Embryonic facial prominence (tissue), 1 donor: ENCODE measurements at regions not wholly inside any gene's neighbourhood (a gene's known extent, or its start where the extent isn't known, plus 50 kb on each side); places are given as distances from the start of the nearest gene placed in this dataset.
"Not testable (repeated sequence)": the region's sequence is repeated elsewhere in the genome, so short reads cannot be mapped to it uniquely, and the experiment has no call there.

ENCODE experiments used
- DNase-seq: peaks from one replicate; pipeline ENCODE4 v3.0.0-alpha.2; 2016; ENCODE audit errors: extremely low spot score

DNA sequence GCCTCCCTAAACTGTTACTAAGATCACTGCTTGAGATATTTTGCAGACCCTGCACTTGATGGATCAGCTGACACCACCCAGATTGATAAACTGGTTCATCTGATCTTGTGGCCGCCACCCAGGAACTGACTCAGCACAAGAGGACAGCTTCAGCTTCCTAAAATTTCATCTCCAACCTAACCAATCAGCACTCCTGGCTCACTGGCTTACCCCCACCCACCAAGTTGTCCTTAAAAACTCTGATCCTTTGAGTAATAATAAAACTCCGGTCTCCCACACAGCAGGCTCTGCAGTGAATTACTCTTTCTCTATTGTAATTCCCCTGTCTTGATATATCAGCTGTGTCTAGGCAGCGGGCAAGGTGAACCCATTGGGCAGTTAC is 174.8 kb downstream of the UTP18 start:
- no peak for DNase-seq

DNA sequence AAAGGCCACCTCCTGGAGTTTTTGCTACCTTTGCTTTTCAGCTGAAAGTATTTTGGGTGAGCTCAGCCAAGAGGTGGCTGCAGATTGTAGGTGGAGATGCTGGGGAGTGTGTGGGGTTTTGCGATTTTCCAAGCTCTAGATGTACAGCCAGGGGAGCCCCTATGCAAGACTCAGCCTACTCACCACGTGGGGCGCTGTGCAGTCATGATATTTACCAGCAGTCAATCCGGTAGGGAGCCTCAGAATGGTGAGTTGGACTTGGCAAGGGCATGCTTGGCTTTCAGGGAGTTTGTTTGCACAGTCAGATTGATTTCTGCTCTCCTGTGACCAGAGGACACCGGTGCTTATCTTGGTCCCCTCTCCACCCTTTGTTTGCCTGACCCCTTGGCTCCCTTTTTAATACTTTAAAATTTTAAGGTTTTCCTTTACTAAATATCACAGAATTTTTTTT is 175.3 kb downstream of the UTP18 start:
- no peak for DNase-seq

DNA sequence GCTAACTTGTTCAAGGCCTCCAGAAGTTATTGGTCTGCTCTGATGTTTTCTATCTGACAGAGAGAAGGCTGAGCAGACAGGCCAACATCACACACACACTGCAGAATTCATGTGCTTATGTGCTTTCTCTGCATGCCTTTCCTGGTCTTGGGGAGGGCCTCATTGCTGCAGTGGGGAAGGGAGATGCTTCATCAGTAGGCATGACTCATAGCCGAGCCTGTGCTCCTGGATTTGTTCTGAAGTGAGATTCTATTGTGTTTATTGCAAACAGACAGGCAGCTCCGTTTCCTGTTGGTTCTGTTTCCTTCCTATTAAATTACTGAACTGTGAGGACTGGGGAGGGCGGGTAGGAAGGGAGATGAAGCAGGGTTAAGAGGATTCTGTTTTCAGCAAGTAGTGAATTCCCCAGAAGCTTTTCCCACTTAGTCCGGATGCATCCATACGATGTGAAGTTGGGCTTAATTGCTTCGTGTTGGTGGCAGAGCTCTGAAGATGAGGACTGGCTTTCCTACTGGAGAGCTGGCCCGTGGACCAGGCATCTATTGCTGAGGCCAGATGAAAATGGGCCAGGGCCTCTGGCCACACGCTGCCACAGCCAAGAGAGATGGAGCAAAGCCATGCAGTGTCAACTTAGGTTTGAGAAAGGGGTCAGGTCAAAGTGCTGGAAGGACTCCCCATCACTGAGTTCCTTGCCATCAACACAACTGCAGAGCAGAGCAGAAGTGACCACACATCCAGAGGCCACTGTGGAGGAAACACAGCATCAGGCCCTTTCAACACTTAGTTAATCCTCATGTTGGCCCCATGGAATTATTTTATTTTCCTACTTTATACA is 179.3 kb downstream of the UTP18 start:
- no peak for DNase-seq

DNA sequence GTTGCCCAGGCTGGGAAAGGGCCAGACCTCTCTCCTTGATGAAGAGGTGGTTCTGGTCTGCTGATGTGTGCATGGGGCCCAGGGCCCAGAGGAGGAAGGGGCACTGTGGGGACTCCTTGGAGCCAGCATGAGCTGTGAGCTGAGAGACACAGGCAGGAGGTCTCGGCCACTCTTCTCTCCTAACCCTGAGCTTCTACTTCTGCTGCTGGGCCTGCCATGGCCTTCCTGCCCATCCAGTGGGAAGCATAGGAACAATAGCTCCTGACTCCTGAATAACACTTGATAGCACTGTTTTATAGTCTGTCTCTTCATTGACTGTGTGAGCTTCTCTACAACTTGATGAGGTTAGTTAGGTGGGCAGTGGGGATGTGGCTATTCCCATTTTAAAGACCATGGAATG is 181.1 kb downstream of the UTP18 start:
- DNase-seq: no peak

DNA sequence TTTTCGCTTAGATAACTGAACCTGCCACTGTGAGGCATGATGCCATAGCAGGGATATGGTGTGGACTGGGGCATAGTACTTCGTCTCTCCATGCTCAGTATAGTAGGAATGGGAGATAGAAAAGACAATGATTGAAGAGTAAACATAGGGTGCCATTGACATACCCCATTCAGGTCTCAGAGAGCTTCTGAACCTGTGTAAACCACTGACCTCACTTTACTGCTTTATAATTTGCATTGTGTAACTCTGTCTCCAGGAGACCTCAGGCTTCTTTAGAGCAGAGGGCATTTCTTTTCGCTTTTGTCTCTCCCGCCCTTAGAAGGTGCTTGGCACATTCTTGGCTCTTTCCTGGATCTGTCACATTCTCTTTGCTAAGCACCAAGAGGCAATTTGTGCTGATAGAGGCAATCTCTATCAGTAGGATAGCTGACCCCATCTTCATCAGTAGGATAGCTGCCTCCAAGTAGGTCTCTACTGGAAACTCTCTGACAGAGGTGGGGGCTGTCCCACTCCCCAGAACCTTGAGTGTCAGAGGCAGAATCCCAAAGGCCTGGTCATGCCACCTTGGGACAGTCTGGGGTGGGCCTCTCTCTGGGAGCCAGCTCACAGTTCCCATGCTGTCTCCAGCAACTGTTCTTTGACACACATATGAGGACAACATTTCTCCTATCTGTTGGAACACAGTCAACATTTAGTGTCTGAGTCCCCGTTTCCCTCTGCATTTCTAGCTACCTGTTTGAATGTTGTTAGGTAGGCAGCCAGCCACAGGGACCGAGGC is 181.9 kb downstream of the UTP18 start:
- no peak for DNase-seq

DNA sequence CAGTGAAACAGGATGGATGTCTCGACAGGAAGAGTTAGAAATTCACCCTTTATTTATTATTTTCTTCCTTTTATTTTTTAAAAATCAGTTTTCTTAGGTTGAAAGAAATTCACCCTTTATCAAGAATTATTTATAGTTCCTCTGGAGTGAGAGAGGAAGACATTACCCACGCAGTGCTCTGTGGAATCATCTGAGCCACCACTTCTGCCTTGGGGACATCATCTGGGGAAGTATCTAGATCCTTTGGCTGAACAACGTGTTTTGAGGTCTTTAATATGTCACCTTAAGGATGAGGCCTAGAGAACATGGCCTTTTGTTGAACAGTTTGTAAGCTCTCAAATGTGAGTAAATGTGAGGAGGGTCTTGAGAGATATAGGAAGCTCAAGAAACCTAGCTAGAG is 183.3 kb downstream of the UTP18 start:
- DNase-seq: no peak

DNA sequence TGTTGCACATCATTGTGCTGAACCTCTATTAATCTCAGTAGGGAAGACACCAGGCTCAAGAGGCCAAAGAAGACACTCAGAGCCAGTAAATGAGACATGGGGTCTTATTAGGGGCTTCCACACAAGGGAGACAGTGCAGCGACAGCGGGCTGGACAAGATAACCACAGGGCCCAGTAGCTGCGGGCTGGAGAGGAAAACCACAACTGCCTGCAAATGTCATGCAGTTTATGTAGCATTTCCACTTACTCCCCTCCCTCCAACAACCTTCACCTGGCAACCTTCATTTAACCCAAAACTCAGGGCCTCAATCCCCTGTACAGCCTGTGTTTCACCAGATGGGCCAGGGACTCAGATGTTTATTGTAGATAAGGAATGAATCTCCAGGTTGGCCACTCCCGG is 185.6 kb downstream of the UTP18 start:
- DNase-seq: no peak

DNA sequence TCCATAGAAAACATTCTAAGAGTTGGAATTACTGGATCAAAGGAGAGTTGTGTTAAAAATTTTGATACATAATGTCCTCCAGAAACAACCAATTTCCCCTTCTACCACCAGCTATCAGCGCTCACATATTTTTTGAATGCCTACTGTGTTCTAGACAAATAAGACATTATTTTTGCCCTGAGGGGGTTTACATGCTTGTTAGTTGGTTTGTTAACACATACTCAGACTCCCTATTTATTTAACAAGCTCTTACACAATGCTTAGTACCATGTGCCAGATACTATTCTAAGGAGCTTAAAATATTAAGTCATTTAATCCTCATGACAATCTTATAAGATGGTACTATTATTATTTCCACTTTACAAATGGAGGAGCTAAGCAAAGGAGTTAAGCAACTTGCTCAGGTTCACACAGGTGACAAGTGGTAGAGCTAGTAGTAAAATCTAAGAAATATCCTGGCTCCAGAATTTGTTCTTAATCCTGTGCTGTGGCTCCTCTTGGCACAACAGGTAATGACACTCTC is 194.2 kb downstream of the UTP18 start:
- DNase-seq: no peak

DNA sequence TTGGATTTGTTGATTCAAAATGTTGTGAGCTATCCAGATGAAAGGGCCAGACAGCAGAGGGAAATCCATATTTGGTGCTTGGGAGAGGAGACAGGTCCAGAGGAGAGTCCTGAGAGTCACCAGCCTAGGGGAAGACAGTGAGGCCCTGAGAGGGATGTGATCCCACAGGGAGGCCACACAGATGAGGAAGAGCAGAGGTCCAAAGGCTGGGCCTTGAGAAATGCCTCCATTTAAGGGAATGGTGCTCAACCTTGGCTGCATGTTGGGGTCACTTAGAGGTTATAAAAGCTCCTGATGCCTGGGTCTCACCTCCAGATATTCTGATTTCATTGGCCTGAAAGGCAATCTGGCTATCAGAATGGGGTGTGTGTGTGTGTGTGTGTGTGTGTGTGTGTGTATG is 194.9 kb downstream of the UTP18 start:
- DNase-seq: no peak

DNA sequence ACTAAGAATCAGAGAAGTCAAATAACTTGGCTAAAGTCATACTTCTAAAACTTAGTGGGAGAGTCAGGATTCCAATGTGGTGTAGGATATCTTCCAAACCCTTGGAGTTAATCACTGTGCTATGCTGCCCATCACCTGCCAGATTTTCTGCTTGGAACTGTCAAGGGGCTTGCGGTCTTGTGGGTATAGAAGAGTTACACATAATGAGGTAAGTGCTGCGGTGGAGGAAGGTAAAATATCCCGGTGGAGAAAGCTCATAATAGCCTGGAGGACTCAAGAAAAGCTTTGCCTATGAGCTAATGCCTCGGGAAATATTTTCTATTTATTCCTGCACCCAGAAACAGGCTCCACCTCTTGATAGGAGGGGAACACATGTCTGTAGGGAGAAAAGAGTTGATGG is 195.6 kb downstream of the UTP18 start:
- no peak for DNase-seq

DNA sequence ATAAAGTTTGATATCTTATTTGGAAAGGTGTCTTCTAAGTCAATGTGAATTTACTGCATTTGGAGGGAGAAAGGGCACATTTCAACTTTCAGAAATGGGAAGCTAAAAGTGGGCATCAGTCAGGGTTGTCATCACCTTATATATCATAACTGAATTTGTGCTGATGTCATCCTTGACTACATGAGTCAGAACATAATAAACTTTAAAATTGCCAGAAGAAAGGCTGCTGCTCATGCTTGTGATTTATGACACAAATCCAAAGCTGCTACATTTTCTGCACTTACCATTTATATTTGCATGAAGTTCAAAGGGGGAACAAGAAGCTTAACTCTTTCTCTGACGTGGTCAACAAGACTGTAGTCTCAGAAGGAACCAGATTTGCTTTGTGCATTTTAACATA is 196.6 kb downstream of the UTP18 start:
- DNase-seq: no peak

DNA sequence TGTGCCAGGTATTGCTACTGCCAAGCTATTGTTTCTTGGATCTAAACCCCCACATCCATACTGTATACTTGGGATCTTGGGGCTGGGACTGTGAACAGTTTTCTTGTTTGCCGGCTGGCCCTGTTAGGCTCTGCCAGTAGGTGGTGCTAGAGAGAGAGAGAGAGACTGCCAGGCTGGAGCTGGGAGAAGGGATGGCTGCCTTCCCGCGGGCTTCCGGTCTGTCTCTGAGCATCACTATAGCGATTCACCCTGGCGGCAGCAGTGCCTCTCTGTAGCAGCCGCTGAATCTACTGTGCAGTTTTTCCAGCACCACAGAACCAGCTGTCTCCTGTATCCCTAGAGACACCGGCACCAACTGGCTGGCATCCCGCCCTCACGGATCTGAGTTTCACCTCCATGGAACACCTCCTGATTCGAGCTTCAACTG is 201.2 kb downstream of the UTP18 start:
- no peak for DNase-seq

DNA sequence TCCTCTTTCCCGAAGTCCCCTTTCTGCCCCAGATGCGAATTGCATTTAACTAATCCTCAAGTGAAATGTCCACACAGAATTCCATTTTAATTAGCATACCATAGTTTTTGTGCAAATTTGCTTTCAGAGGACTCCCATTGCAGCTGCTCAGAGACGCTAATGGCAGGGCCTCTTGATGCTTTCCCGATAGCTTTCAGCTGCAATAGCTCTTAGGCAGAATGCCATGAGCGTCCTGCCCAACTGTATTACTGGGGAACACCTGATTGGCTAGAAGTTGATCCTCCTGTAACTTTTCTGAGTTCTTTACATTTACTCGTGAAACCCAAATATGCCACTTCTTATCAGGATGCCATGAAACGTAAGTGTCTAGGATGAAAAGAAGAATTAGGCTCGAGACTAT is 203.0 kb downstream of the UTP18 start:
- DNase-seq: no peak

DNA sequence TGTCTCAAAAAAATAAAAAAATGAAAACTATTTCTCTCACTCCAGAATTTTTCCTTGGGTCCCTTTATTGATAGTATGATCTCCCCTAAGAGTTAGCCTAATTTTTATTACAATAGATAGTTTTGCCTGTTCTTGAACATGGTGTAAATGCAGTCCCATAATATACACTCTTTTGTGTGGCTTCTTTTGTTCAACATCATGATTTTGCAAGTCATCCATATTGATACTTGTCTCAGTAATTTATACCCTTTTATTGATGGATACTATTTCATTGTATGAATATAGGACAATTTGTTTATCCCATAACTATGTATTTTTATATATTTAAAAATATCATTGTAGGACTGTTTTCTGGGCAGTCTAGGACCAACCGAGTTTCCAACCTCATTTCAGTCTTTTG is 207.0 kb downstream of the UTP18 start:
- no peak for DNase-seq

DNA sequence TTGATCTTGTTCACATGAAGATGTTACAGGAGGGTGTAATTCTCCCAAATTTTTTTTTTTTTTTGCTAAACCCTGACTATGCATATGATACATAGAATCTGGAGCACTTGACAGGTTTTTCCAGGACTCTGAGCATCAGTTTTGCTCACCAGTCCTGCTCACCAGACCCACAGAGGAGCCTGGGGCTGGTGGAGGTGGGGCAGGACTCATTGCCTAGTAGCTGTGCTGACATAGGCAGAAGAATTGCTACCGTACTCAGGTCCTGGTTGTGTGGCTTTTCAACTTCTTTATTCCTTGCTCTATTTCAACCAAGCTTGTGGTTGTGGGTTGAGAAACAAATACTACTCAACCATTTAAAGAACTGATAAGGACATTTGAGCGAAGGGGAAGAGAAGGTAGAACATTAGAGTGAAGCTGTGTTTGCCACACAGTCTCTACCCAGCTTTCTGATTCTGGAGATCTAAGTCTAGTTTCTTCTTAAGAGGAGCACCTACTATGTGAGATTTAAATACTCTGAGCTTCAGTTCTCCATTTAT is 212.4 kb downstream of the UTP18 start:
- DNase-seq: no peak

DNA sequence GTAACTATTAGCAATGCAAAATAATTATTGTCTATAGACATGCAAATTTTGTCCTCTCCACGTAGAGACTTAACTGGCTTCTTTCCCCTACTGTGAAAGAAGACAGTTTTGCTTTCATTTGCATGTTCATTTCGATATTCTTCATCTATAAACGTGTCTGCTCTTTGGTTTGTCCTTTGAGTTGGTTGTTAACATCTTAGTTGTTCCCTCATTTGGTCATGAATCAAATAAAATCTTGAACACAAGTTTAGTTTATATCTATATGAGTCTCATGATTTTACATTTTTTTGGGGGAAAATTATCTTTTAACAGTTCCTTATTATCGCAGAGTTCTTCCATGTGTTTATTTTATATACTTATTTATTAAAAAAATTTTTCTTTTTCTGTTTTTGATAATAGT is 214.4 kb downstream of the UTP18 start:
- DNase-seq: no peak

DNA sequence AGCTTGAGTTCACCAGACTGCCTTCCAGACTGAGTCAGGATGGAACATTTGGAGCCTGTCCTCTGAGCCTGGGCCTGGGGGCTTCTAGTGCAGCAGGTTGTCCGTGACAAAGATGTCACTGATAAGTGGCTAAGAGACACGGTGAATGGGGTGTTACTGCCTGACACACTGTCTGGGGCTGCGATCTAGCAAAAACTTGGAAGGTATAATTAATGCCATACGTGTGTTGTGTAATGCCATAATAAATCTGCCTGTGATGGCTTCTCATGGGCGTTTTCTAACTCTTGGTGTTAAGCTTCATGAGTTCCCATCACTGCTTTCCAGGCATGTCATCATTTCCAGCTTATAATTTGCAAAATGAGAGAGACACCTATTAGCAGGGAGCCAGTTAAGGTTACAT is 215.4 kb downstream of the UTP18 start:
- DNase-seq: no peak

DNA sequence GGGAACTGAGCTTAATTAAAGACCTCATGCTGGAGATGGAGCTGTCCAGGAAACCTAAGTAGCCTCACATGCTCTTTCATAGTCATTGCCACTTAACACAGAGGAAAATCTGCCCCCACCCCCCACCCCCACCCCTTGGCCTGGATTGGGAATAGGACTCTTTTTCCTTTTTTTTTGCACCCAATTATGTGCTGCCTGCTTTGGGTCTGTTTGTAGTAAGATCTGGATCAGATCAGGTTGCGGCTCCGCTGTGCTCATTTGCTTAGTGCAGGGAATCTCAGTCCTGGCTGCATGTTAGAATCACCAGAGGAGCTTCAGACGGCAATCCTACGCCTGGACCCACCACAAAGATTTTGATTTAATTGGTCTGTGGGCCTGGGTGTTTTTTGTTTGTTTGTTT is 219.0 kb downstream of the UTP18 start:
- no peak for DNase-seq

DNA sequence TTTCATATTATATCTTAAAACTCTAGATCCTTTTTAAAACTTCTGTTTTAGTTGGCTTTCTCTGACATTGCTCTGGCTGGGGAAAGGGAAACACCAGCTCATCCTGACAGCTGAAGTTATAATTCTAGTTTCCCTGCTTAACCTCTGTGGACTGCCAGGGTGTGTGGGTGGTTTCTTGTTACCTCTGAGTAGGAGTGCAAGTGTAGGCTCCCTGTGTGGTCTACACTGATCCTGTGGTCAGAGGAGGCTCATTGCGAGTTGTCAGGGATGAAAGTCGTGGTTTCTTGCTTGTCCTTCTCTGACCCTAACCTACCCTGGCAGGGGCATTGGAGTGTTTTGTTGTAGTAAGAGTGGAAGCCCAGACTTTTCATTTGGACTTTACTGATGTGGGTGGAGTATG is 221.0 kb downstream of the UTP18 start:
- no peak for DNase-seq

DNA sequence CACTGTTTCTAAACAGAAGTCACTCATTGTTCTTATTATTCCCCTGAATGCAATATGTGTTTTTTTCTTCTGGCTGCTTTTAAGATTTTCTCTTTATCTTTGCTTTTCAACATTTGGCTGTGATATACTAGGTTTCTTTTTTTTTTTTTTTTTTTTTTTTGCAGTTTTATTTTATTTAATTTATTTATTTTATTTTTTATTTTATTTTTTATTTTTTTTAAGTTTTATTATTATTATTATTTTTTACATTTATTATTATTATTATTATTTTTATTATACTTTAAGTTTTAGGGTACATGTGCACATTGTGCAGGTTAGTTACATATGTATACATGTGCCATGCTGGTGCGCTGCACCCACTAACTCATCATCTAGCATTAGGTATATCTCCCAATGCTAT is 221.9 kb downstream of the UTP18 start:
- DNase-seq: not testable (repeated sequence)

DNA sequence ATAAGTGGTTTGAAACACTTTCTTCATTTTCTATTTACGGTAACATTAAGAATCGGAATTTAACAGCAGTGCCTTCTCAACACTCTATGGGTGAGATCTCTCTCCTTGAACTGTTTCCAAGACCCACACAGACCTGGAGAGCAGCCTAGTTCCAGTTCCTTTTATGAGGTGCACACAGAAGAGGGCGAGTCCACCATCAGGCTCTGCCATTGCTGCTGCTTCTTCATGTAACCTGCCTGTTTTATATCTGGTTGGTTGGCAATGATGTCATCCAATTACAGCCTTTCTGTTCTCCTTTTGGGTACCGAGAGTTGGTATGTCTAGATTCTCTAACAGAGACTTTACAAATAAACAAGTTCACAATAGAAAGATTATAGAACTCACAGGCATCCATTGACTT is 225.7 kb downstream of the UTP18 start:
- DNase-seq: no peak

DNA sequence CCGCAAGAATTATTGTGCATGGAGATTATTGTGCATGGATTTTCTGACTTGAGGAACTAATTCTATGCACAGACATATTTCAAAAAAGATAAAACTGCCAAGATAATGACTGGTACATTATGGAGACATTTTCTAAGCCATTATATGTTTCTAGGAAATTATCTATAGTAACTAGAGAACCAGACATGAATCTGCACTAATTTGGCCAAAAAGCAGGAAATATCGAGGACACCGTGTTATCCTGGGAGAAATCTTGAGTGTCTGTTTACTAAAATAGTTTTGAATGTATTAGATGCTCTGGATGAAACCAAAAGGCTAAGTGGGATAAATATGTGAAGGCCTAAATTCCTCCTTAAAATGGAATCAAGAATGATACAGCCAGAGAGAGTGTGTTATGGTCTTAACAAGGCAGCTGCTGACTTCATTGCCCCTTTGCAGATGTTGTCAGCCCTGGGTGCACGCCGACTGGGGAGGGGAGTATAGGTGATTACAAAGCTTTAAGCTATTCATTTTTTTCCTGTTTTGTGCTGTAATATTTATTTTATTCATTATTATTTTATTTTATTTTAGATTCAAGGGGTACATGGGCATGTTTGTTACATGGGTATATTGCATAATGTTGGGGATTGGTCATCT is 226.7 kb downstream of the UTP18 start:
- DNase-seq: no peak
